ENCODE measurements at regions not wholly inside any gene's neighbourhood (a gene's known extent, or its start where the extent isn't known, plus 50 kb on each side); places are given as distances from the start of the nearest gene placed in this dataset.

DNA sequence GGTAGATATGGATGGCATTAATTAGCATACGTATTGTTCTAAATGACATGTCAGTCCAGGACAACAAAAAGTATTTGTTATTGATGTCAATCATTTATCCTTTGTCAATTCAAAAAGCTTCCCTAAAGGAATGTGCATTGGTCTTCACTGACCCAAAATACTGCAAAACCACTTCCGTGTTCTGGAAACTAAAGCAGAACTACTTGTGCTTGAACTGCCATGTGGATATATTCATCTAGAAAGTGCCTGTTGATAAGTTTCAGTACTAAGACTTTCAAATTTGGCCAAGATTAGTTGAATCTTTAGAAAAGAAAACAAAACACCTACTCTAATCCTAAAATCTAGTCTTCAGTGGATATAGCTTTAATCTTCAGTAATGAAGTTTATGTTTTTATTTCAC, 242.1 kb upstream of the PPP1R3A start:
- TF ChIP-seq MYC (IDR thresholded peaks at IDR 0.05; ENCODE audit: low read depth, low read length), result no peak
- TF ChIP-seq, protein P1, sequence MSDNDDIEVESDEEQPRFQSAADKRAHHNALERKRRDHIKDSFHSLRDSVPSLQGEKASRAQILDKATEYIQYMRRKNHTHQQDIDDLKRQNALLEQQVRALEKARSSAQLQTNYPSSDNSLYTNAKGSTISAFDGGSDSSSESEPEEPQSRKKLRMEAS (IDR thresholded peaks at IDR 0.05; ENCODE audit: low read depth, low read length), result no peak
- no peak for TF ChIP-seq POLR2A (IDR thresholded peaks at IDR 0.05; ENCODE audit: extremely low read depth, insufficient read length)
- TF ChIP-seq, protein P2, sequence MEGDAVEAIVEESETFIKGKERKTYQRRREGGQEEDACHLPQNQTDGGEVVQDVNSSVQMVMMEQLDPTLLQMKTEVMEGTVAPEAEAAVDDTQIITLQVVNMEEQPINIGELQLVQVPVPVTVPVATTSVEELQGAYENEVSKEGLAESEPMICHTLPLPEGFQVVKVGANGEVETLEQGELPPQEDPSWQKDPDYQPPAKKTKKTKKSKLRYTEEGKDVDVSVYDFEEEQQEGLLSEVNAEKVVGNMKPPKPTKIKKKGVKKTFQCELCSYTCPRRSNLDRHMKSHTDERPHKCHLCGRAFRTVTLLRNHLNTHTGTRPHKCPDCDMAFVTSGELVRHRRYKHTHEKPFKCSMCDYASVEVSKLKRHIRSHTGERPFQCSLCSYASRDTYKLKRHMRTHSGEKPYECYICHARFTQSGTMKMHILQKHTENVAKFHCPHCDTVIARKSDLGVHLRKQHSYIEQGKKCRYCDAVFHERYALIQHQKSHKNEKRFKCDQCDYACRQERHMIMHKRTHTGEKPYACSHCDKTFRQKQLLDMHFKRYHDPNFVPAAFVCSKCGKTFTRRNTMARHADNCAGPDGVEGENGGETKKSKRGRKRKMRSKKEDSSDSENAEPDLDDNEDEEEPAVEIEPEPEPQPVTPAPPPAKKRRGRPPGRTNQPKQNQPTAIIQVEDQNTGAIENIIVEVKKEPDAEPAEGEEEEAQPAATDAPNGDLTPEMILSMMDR (IDR thresholded peaks at IDR 0.05; ENCODE audit: low read depth, low read length), result no peak
- no peak for DNase-seq (ENCODE audit: low read depth)
- H3K4me3 ChIP-seq (ENCODE audit: low read depth, low read length), result no peak overlapping the region

DNA sequence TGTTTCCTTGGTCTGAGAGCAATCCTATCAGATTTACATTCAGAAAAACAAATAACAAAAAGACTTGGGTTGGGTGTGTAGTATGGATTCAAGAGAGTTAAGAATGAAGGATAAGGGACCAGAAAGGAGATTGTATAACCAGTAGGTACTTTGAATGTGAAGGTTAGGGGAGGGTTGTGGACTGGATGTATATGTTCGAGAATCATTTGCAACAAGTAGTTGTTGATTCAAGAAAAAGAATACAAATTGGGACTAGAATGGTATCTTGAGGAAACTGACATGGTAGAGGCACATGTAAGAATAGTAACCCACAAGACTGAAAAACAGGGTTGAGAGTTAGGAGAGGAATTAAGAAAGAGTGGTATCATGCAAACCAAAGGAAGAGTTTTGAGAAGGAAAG, 240.0 kb upstream of the PPP1R3A start:
- DNase-seq (ENCODE audit: low read depth), result no peak
- TF ChIP-seq, protein P2 (IDR thresholded peaks at IDR 0.05; ENCODE audit: low read depth, low read length), result no peak
- no peak for TF ChIP-seq MYC (IDR thresholded peaks at IDR 0.05; ENCODE audit: low read depth, low read length)
- TF ChIP-seq, protein P1 (IDR thresholded peaks at IDR 0.05; ENCODE audit: low read depth, low read length), result no peak
- TF ChIP-seq POLR2A (IDR thresholded peaks at IDR 0.05; ENCODE audit: extremely low read depth, insufficient read length), result no peak
- H3K4me3 ChIP-seq (ENCODE audit: low read depth, low read length), result no peak overlapping the region

DNA sequence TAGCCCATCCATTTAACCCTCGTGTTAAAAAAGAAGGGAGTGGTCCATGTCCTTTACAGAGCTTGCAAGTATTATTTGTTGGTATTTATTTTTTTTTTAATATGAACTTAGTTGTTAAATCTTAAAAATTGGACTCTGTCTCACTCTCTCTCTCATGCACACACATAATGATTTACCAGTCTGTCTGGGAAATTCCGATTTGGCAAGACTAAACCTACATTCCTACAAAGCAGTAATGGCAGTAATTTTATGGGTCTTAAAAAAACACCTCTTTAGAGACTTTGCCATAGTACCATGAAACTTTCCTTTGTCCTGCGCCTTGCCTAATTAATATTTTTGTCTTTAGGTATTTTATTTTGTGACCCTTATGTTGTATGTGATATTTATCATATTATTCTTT, 239.5 kb upstream of the PPP1R3A start:
- DNase-seq (ENCODE audit: low read depth), result no peak
- H3K4me3 ChIP-seq (ENCODE audit: low read depth, low read length), result no peak overlapping the region
- TF ChIP-seq, protein P2 (IDR thresholded peaks at IDR 0.05; ENCODE audit: low read depth, low read length), result no peak
- TF ChIP-seq, protein P1 (IDR thresholded peaks at IDR 0.05; ENCODE audit: low read depth, low read length), result no peak
- no peak for TF ChIP-seq MYC (IDR thresholded peaks at IDR 0.05; ENCODE audit: low read depth, low read length)

DNA sequence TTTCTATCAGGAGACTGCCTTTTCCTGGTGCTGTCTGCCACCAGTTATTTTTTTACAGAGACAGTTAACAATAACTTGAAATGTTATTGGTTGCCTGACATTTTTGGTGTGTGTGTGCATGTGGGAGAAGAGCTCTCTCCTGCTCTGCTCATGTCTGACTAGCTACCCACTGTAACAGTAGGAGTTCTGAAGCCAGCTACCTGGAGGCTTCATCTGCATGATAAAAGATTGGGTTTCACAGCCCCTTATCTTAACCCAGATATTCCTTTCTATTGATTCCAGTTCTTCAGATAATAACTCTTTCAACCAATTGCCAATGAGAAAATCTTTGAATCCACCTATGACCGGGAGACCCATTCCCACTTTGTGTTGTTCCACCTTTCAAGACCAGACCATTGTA, 237.4 kb upstream of the PPP1R3A start:
- DNase-seq (ENCODE audit: low read depth), result no peak
- H3K4me3 ChIP-seq (ENCODE audit: low read depth, low read length), result no peak overlapping the region
- TF ChIP-seq, protein P2 (IDR thresholded peaks at IDR 0.05; ENCODE audit: low read depth, low read length), result no peak
- TF ChIP-seq POLR2A (IDR thresholded peaks at IDR 0.05; ENCODE audit: extremely low read depth, insufficient read length), result no peak
- no peak for TF ChIP-seq MYC (IDR thresholded peaks at IDR 0.05; ENCODE audit: low read depth, low read length)
- TF ChIP-seq, protein P1 (IDR thresholded peaks at IDR 0.05; ENCODE audit: low read depth, low read length), result no peak

DNA sequence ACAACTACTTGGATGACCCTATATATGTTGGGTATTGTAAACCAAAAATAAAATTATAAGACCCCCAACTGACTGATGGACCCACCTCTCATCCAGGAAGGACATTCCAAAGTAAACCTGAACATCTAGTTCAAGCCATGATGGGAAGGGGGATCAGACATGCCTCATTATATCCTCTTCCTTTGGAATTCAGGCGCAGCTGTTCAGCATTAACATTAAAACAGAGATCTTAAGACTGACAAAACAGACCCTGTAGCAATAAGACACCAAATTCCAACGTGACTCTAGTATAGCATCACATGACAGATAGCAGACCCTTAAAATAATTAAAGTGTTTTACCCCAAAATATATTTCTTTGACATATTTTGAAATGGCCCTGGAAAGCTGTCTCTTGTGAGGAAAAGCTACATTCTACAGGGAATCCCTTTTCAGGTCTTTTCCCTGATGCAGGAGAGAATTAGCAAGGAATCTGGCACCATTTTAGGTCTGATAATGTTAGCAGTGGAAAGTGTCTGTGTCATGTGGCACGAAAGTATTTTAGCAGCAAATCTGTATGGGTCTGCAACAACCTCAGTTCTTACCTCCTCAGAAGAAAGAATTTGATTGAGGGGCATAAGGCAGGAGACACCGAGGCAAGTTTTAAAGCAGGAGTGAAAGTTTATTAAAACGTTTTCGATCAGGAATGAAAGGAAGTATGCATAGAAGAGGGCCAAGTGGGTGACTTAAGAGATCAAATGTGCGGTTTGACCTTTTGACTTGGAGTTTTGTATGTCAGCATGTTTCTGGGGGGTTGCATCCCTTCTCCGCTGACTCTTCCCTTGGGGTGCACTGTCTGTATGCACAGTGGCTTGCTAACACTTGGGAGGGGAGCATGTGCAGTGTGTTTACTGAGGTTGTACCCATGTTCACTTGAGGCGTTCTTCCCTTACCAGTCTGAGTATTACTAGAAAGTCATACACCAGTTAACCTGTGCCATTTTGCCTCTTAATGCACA, 236.6 kb upstream of the PPP1R3A start:
- TF ChIP-seq, protein P1 (IDR thresholded peaks at IDR 0.05; ENCODE audit: low read depth, low read length), result no peak
- TF ChIP-seq, protein P2 (IDR thresholded peaks at IDR 0.05; ENCODE audit: low read depth, low read length), result no peak
- no peak for TF ChIP-seq POLR2A (IDR thresholded peaks at IDR 0.05; ENCODE audit: extremely low read depth, insufficient read length)
- TF ChIP-seq MYC (IDR thresholded peaks at IDR 0.05; ENCODE audit: low read depth, low read length), result no peak
- DNase-seq (ENCODE audit: low read depth), result no peak
- no peak overlapping the region for H3K4me3 ChIP-seq (ENCODE audit: low read depth, low read length)

Data from NB4 (cell line).